ENCODE measurements at regions not wholly inside any gene's neighbourhood (a gene's known extent, or its start where the extent isn't known, plus 50 kb on each side); places are given as distances from the start of the nearest gene placed in this dataset.

DNA sequence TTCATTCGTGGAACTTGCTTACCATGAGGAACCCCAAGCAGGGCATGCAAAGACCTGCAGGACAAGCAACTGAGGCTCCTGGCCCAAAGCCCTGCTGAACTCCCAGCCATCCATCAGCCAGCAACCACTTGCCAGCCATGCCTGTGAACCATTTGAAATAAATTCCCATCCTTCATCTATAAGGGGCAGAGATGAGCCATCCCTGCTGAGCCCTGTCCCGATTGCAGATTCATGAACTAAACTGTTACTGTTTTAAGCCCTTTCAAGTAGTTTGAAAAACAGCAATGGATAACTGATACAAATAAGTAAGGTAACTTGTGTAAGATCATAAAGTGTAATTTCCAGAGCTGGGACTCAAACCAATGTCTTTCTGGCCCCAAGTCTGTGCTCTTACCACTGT, 114.4 kb upstream of the WSCD1 start:
- TF ChIP-seq TAF1 (IDR thresholded peaks at IDR 0.05; ENCODE audit: borderline replicate concordance, low read depth, low read length) (no peak), POLR2A (IDR thresholded peaks at IDR 0.05; ENCODE audit: low read depth, low read length) (no peak)

All from GM12892 (cell line).